ENCODE measurements at regions not wholly inside any gene's neighbourhood (a gene's known extent, or its start where the extent isn't known, plus 50 kb on each side); places are given as distances from the start of the nearest gene placed in this dataset.

- TF ChIP-seq POLR2AphosphoS5 (IDR thresholded peaks at IDR 0.05; ENCODE audit: insufficient read depth, low read depth, low read length) (no peak), POLR2A (IDR thresholded peaks at IDR 0.05; ENCODE audit: low read depth, low read length) (no peak), CTCF (IDR thresholded peaks at IDR 0.05; ENCODE audit: extremely low read depth in 1 of 2, insufficient read depth in 1 of 2, low read depth in 1 of 2, low read length in 2 of 2) (no peak)
Measured at GRCh38 chr17:55612691-55613141, 101.5 kb upstream of the SMIM36 start.
